Middle frontal gyrus (tissue), 1 donor: ENCODE measurements at regions not wholly inside any gene's neighbourhood (a gene's known extent, or its start where the extent isn't known, plus 50 kb on each side); places are given as distances from the start of the nearest gene placed in this dataset.

Source experiments
- DNase-seq: peaks from one replicate; pipeline ENCODE4 v3.0.0-alpha.2; 2015; ENCODE audit warnings: low spot score; ENCODE audit errors: extremely low spot score

GRCh38 chr5:87877495-87877894 lies 391.1 kb downstream of the TMEM161B start:
- no peak for DNase-seq

GRCh38 chr5:87877023-87877422 lies 391.6 kb downstream of the TMEM161B start:
- no peak for DNase-seq

- no peak for DNase-seq
These were observed 392.0 kb downstream of the TMEM161B start for GRCh38 chr5:87876616-87877015.

GRCh38 chr5:87872986-87873385 lies 395.7 kb downstream of the TMEM161B start:
- no peak for DNase-seq

GRCh38 chr5:87868792-87869191 lies 399.9 kb downstream of the TMEM161B start:
- no peak for DNase-seq

GRCh38 chr5:87867281-87867680 lies 401.4 kb downstream of the TMEM161B start:
- no peak for DNase-seq

GRCh38 chr5:87853541-87853940 lies 415.1 kb downstream of the TMEM161B start:
- no peak for DNase-seq

GRCh38 chr5:87851603-87852002 lies 417.0 kb downstream of the TMEM161B start:
- no peak for DNase-seq

- DNase-seq = no peak
These were observed 417.8 kb downstream of the TMEM161B start for GRCh38 chr5:87850843-87851242.

GRCh38 chr5:87845734-87846133 lies 422.9 kb downstream of the TMEM161B start:
- no peak for DNase-seq

GRCh38 chr5:87844866-87845265 lies 423.8 kb downstream of the TMEM161B start:
- no peak for DNase-seq

GRCh38 chr5:87844449-87844848 lies 424.2 kb downstream of the TMEM161B start:
- DNase-seq = no peak

GRCh38 chr5:87836696-87837095 lies 424.0 kb upstream of the CCNH start:
- no peak for DNase-seq

GRCh38 chr5:87831499-87831898 lies 418.8 kb upstream of the CCNH start:
- DNase-seq = no peak

- no peak for DNase-seq
These were observed 416.5 kb upstream of the CCNH start for GRCh38 chr5:87829217-87829551.

- DNase-seq = no peak
These were observed 416.0 kb upstream of the CCNH start for GRCh38 chr5:87828545-87829216.

GRCh38 chr5:87827539-87827938 lies 414.8 kb upstream of the CCNH start:
- DNase-seq = no peak

- no peak for DNase-seq
These were observed 413.8 kb upstream of the CCNH start for GRCh38 chr5:87826507-87826906.

- no peak for DNase-seq
These were observed 412.9 kb upstream of the CCNH start for GRCh38 chr5:87825583-87825982.

- DNase-seq = no peak
These were observed 395.1 kb upstream of the CCNH start for GRCh38 chr5:87807783-87808182.

GRCh38 chr5:87803352-87803751 lies 390.6 kb upstream of the CCNH start:
- DNase-seq = no peak

GRCh38 chr5:87791869-87792268 lies 379.1 kb upstream of the CCNH start:
- no peak for DNase-seq

GRCh38 chr5:87788416-87788815 lies 375.7 kb upstream of the CCNH start:
- DNase-seq = no peak
